C4-2B (cell line): ENCODE measurements at regions not wholly inside any gene's neighbourhood (a gene's known extent, or its start where the extent isn't known, plus 50 kb on each side); places are given as distances from the start of the nearest gene placed in this dataset.

Source experiments
- H3K27ac ChIP-seq: fragments of 450-650 bp; 2 replicates; pipeline ENCODE4 v1.5.1; 2017
- CTCF ChIP-seq: fragments of 450-650 bp; conservative IDR thresholded peaks from 2 replicates; pipeline ENCODE4 v1.5.1; 2017; ENCODE audit warnings: mild to moderate bottlenecking
- ZFX ChIP-seq: fragments of 450-650 bp; IDR thresholded peaks from 2 replicates; pipeline ENCODE4 v1.6.1; 2017

GRCh38 chr3:102148598-102149337 lies 286.0 kb upstream of the ZPLD1 start:
- TF ChIP-seq CTCF (no peak), ZFX (no peak)
- H3K27ac ChIP-seq: no peak overlapping the region

- TF ChIP-seq CTCF (no peak), ZFX (no peak)
- H3K27ac ChIP-seq: no peak overlapping the region
Observed at GRCh38 chr3:102151935-102152334, 282.9 kb upstream of the ZPLD1 start.

GRCh38 chr3:102156426-102156825 lies 278.4 kb upstream of the ZPLD1 start:
- no peak overlapping the region for H3K27ac ChIP-seq

GRCh38 chr3:102158080-102158740 lies 276.6 kb upstream of the ZPLD1 start:
- no peak for TF ChIP-seq ZFX
- TF ChIP-seq CTCF: no peak
- no peak overlapping the region for H3K27ac ChIP-seq

More at GRCh38 chr3:102156426-102156825, 278.4 kb upstream of the ZPLD1 start:
- TF ChIP-seq CTCF: no peak
- no peak for TF ChIP-seq ZFX

GRCh38 chr3:102159810-102160451 lies 274.9 kb upstream of the ZPLD1 start:
- H3K27ac ChIP-seq: no peak overlapping the region
- TF ChIP-seq ZFX (no peak), CTCF (no peak)

GRCh38 chr3:102161384-102162006 lies 273.3 kb upstream of the ZPLD1 start:
- TF ChIP-seq ZFX (no peak), CTCF (no peak)
- H3K27ac ChIP-seq: no peak overlapping the region

GRCh38 chr3:102162251-102162650 lies 272.6 kb upstream of the ZPLD1 start:
- H3K27ac ChIP-seq: no peak overlapping the region
- TF ChIP-seq ZFX (no peak), CTCF (no peak)
